Endothelial cell of umbilical vein (primary cell): ENCODE measurements at regions not wholly inside any gene's neighbourhood (a gene's known extent, or its start where the extent isn't known, plus 50 kb on each side); places are given as distances from the start of the nearest gene placed in this dataset.

Experiments used
- BruUV-seq: library from RNA; stranded (reverse); fragments of 400-500 nt; replicated peaks from 2 replicates; lab custom pipeline; 2021; lab: Mats Ljungman, UMichigan
- CTCF ChIA-PET: fragments of 300-600, 350-600 bp; sonication (Branson Sonifier 250); formaldehyde crosslinking; loops from one replicate; lab custom pipeline; 2021; ENCODE audit warnings: antibody characterized with exemption, inconsistent platforms; lab: Charles Lee
- POLR2A ChIA-PET: fragments of 300-600, 350-600 bp; sonication (Branson Sonifier 250); formaldehyde crosslinking; loops from one replicate; lab custom pipeline; 2021; ENCODE audit warnings: antibody characterized with exemption, inconsistent platforms; lab: Charles Lee
- DNase-seq: peaks from one replicate; pipeline ENCODE4 v3.0.0-alpha.2; 2011; ENCODE audit warnings: low read depth, low spot score
- FAIRE-seq: peaks from 2 replicates; lab custom pipeline; 2011; peaks lifted over from hg19 to GRCh38; lab: Jason Lieb, UNC
- H2AFZ ChIP-seq: 2 replicates; pipeline ENCODE4 v1.6.0; 2012; ENCODE audit warnings: low read depth, low read length, control low read depth, inconsistent platforms
- H3K27ac ChIP-seq: 2 replicates; pipeline ENCODE4 v1.5.1; 2011; ENCODE audit warnings: low read depth, mild to moderate bottlenecking, control low read depth, low read length, moderate library complexity; ENCODE audit not compliant: insufficient read depth
- H3K27me3 ChIP-seq, 2 experiments: 2 replicates each; pipeline versions ENCODE4 v1.6.0 to v1.6.1; 2011; ENCODE audit warnings: low read length in 2 of 2, mixed read lengths in 1 of 2; ENCODE audit not compliant: control insufficient read depth in 2 of 2, insufficient read depth in 2 of 2
- H3K36me3 ChIP-seq, 2 experiments: 2 replicates in 1 of 2; 3 replicates in 1 of 2; pipeline ENCODE4 v1.5.1; 2011; ENCODE audit warnings: low read length in 2 of 2, mild to moderate bottlenecking in 1 of 2, moderate library complexity in 1 of 2; ENCODE audit not compliant: control insufficient read depth in 2 of 2, insufficient read depth in 2 of 2; ENCODE audit errors: extremely low read depth in 1 of 2
- H3K4me1 ChIP-seq: 3 replicates; pipeline ENCODE4 v1.5.1; 2011; ENCODE audit warnings: mild to moderate bottlenecking, low read length; ENCODE audit not compliant: control insufficient read depth, insufficient read depth; ENCODE audit errors: extremely low read depth
- H3K4me2 ChIP-seq: 2 replicates; pipeline ENCODE4 v1.6.1; 2011; ENCODE audit warnings: low read length, control low read depth, mixed read lengths; ENCODE audit not compliant: insufficient read depth
- H3K4me3 ChIP-seq, 3 experiments: fragments of 200-600 bp in 1 of 3; sonication (generic), shearing (Covaris generic) in 1 of 3; replicated peaks in 1 of 3; 2 replicates each; pipeline ENCODE4 v1.5.1; 2011 to 2016; ENCODE audit warnings: control low read depth in 3 of 3, low read length in 3 of 3, mild to moderate bottlenecking in 2 of 3, inconsistent platforms in 1 of 3, low read depth in 1 of 3, moderate library complexity in 1 of 3; ENCODE audit not compliant: insufficient read depth in 1 of 3
- H3K79me2 ChIP-seq: 2 replicates; pipeline ENCODE4 v1.6.0; 2012; ENCODE audit warnings: low read length, inconsistent platforms; ENCODE audit not compliant: control insufficient read depth, insufficient read depth
- H3K9ac ChIP-seq: replicated peaks from 2 replicates; pipeline ENCODE3; 2011; ENCODE audit warnings: low read length, control low read depth; ENCODE audit not compliant: insufficient read depth; ENCODE audit errors: extremely low read depth
- H3K9me1 ChIP-seq: replicated peaks from 3 replicates; pipeline ENCODE4 v1.6.0; 2011; ENCODE audit warnings: mild to moderate bottlenecking, low read length; ENCODE audit not compliant: control insufficient read depth, insufficient read depth; ENCODE audit errors: extremely low read depth
- H3K9me3 ChIP-seq: replicated peaks from 2 replicates; pipeline ENCODE4 v1.5.1; 2012; ENCODE audit warnings: low read length, inconsistent platforms; ENCODE audit not compliant: control insufficient read depth, insufficient read depth
- H4K20me1 ChIP-seq: replicated peaks from 2 replicates; pipeline ENCODE3; 2011; ENCODE audit warnings: mild to moderate bottlenecking, low read length; ENCODE audit not compliant: control insufficient read depth, insufficient read depth; ENCODE audit errors: extremely low read depth
- EZH2 ChIP-seq: IDR thresholded peaks from 2 replicates; pipeline ENCODE4 v1.6.1; 2012; ENCODE audit warnings: borderline replicate concordance, low read depth, mild to moderate bottlenecking, moderate library complexity, low read length, inconsistent platforms; ENCODE audit not compliant: severe bottlenecking
- FOS ChIP-seq: IDR thresholded peaks from 2 replicates; pipeline ENCODE4 v1.6.1; 2011; ENCODE audit warnings: mild to moderate bottlenecking, low read length, moderate library complexity, borderline replicate concordance; ENCODE audit not compliant: insufficient read depth
- GATA2 ChIP-seq: IDR thresholded peaks from 2 replicates; pipeline ENCODE4 v1.7.0; 2011; ENCODE audit warnings: low read depth, mild to moderate bottlenecking, moderate library complexity, mixed read lengths, low read length; ENCODE audit not compliant: insufficient read length, insufficient read depth
- JUN ChIP-seq: IDR thresholded peaks from 2 replicates; pipeline ENCODE4 v1.6.1; 2011; ENCODE audit warnings: borderline replicate concordance, low read depth; ENCODE audit not compliant: insufficient read length, insufficient read depth
- MYC ChIP-seq: IDR thresholded peaks from one replicate; pipeline ENCODE4 v1.6.1; 2011; ENCODE audit warnings: mild to moderate bottlenecking, low read depth, low read length
- POLR2A ChIP-seq: IDR thresholded peaks from 2 replicates; pipeline ENCODE4 v1.6.1; 2012; ENCODE audit warnings: low read depth, mild to moderate bottlenecking, control low read depth, low read length
- POLR2AphosphoS5 ChIP-seq: IDR thresholded peaks from 2 replicates; pipeline ENCODE4 v1.6.1; 2012; ENCODE audit warnings: low read depth, mild to moderate bottlenecking, control low read depth, low read length, moderate library complexity; ENCODE audit not compliant: insufficient read depth
- dilution Hi-C: fragments of 300-500 bp; cut with MboI; formaldehyde crosslinking; loops from one replicate; pipeline ENCODE4 v1.15.0; 2019; ENCODE audit warnings: low sequenced_read_pairs; ENCODE audit not compliant: extremely low pct_ligation_motif_present
- intact Hi-C: fragments of 100-400 bp; cut with micrococcal nuclease; formaldehyde crosslinking; loops from one replicate; pipeline ENCODE4 v1.10.0; 2022
- TF ChIP-seq, protein P1 (sequence below): IDR thresholded peaks from 2 replicates; pipeline ENCODE4 v1.6.1; 2011; ENCODE audit not compliant: insufficient read depth, insufficient read length
- TF ChIP-seq, protein P2 (sequence below), 2 donors: IDR thresholded peaks; 1 replicate in 1 of 2; 2 replicates in 1 of 2; pipeline ENCODE4 v1.5.1; 2011; ENCODE audit warnings: low read length in 2 of 2, mild to moderate bottlenecking in 2 of 2, moderate library complexity in 2 of 2, control low read depth in 1 of 2, inconsistent platforms in 1 of 2, low read depth in 1 of 2; ENCODE audit not compliant: insufficient read depth in 1 of 2; ENCODE audit errors: extremely low read depth in 1 of 2

DNA sequence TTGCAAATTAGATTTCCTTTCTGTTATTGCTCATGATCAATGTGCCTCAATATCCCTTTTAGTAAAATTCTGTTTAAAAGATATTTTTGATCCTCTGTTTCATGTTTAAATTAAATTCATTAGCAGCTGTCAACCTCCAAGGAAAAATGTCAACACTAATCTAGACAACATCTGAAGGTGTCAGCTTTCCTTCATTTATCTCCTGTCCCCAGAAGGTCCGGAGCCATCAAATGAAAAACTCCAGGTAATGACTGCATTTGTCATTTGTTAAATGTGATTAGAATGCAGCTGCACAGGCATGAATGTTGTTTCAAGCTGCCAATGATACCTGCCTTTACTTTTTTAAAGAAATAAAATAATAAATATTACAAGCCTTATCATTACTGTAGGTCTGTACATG is 463.7 kb upstream of the SEMA3A start:
- intact Hi-C loops = no loop called here
- CTCF ChIA-PET = interaction anchor here (1.1 to 1.7 kb wide), 2 partner anchors 10 to 50 kb away, joined by 3 to 6 read pairs; no protein-coding TSS in a partner anchor
- dilution Hi-C loops = no loop called here

More for the DNA sequence above, 463.7 kb upstream of the SEMA3A start:
- H3K79me2 ChIP-seq = no peaks in the 10 kb centered on the region
- H3K4me3 ChIP-seq = no peak overlapping the region
- TF ChIP-seq FOS (no peak), GATA2 (no peak), POLR2A (no peak), EZH2 (no peak), JUN (no peak), MYC (no peak), POLR2AphosphoS5 (no peak)
- TF ChIP-seq, protein P1, sequence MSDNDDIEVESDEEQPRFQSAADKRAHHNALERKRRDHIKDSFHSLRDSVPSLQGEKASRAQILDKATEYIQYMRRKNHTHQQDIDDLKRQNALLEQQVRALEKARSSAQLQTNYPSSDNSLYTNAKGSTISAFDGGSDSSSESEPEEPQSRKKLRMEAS = no peak
- TF ChIP-seq, protein P2, sequence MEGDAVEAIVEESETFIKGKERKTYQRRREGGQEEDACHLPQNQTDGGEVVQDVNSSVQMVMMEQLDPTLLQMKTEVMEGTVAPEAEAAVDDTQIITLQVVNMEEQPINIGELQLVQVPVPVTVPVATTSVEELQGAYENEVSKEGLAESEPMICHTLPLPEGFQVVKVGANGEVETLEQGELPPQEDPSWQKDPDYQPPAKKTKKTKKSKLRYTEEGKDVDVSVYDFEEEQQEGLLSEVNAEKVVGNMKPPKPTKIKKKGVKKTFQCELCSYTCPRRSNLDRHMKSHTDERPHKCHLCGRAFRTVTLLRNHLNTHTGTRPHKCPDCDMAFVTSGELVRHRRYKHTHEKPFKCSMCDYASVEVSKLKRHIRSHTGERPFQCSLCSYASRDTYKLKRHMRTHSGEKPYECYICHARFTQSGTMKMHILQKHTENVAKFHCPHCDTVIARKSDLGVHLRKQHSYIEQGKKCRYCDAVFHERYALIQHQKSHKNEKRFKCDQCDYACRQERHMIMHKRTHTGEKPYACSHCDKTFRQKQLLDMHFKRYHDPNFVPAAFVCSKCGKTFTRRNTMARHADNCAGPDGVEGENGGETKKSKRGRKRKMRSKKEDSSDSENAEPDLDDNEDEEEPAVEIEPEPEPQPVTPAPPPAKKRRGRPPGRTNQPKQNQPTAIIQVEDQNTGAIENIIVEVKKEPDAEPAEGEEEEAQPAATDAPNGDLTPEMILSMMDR (IDR thresholded peaks at IDR 0.05; ENCODE audit: extremely low read depth in 1 of 2, insufficient read depth in 1 of 2, low read depth in 1 of 2, low read length in 2 of 2) = no peak
- H3K9ac ChIP-seq = no peak overlapping the region
- FAIRE-seq = no peak
- no peak overlapping the region for H3K4me2 ChIP-seq
- BruUV-seq = no TSS peak
- H3K27ac ChIP-seq = no peak overlapping the region
- H2AFZ ChIP-seq = no peak overlapping the region
- no peaks in the 10 kb centered on the region for H3K9me3 ChIP-seq
- no peaks in the 10 kb centered on the region for H3K36me3 ChIP-seq
- DNase-seq = no peak
- no peaks in the 10 kb centered on the region for H3K9me1 ChIP-seq
- no peaks in the 10 kb centered on the region for H3K27me3 ChIP-seq
- POLR2A ChIA-PET = no interaction called here
- H3K4me1 ChIP-seq = no peaks in the 10 kb centered on the region
- H4K20me1 ChIP-seq = no peaks in the 10 kb centered on the region
